ENCODE measurements at regions not wholly inside any gene's neighbourhood (a gene's known extent, or its start where the extent isn't known, plus 50 kb on each side); places are given as distances from the start of the nearest gene placed in this dataset.

DNA sequence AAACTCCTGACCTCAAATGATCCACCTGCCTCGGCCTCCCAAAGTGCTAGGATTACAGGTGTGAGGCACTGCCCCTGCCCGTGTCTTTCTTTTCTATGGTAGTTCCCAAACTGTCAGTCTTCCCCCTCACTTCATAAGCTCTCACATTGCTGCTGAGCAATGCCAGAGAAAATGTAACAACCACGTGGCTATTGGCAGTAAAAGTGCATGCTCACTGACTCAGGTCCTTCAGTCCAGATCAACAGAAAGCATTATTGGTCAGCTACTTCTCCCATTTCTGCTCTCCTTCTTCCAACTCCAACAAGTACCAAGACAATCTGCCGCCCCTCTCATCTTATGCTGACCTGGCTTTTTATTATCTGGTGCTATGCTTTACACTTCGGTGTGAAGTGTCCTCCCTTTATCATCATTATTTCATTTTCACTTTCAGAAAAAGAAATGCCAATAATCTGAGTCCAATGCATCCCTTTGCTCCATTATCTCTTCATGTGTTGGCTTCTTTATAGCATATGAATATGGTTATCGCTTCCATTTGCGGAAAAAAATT is 133.8 kb upstream of the UGT8 start:
- Histone ChIP-seq H3K36me3 (ENCODE audit: control insufficient read depth in 2 of 4, insufficient read depth in 4 of 4, low read length in 3 of 4) (no peaks in the 10 kb centered on the region), H2BK20ac (ENCODE audit: low read length) (no peak overlapping the region), H3K79me1 (ENCODE audit: low read depth, low read length) (no peaks in the 10 kb centered on the region), H2AK5ac (ENCODE audit: low read depth, low read length) (no peak overlapping the region), H3K27ac (ENCODE audit: low read depth, low read length) (no peak overlapping the region), H3K9me3 (ENCODE audit: insufficient read depth in 2 of 2, low read depth in 1 of 2, low read length in 1 of 2) (no peaks in the 10 kb centered on the region), H4K20me1 (replicated peaks in 1 of 2; ENCODE audit: control insufficient read depth in 1 of 2, insufficient read depth in 2 of 2, low read length in 2 of 2) (no peaks in the 10 kb centered on the region), H3K18ac (ENCODE audit: extremely low read depth, low read length) (no peak overlapping the region), H3K27me3 (replicated peaks in 1 of 4; ENCODE audit: control insufficient read depth in 3 of 4, extremely low read depth in 1 of 4, insufficient read depth in 3 of 4, low read length in 3 of 4) (no peaks in the 10 kb centered on the region), H2BK12ac (ENCODE audit: low read depth, low read length) (no peak overlapping the region), H3K4me2 (ENCODE audit: insufficient read depth in 1 of 2, low read depth in 2 of 2, low read length in 2 of 2) (no peak overlapping the region), H3K9ac (replicated peaks in 1 of 4; ENCODE audit: extremely low read depth in 1 of 4, low read depth in 3 of 4, low read length in 3 of 4) (no peak overlapping the region), H4K5ac (ENCODE audit: insufficient read length, low read depth, low read length) (no peak overlapping the region), H3K4me3 (ENCODE audit: extremely low read depth in 1 of 4, insufficient read depth in 2 of 4, low read depth in 3 of 4, low read length in 4 of 4) (no peak overlapping the region), H2BK15ac (ENCODE audit: low read length) (no peak overlapping the region), H2BK5ac (ENCODE audit: low read depth, low read length) (no peak overlapping the region), H2BK120ac (replicated peaks; ENCODE audit: low read depth, low read length) (no peak overlapping the region), H3K23me2 (ENCODE audit: low read depth, low read length) (no peaks in the 10 kb centered on the region), H3K4ac (replicated peaks; ENCODE audit: insufficient read length, low read depth, low read length) (no peak overlapping the region), H3K4me1 (replicated peaks in 1 of 4; ENCODE audit: control insufficient read depth in 3 of 4, insufficient read depth in 4 of 4, low read length in 3 of 4) (no peaks in the 10 kb centered on the region; a peak in 1 of 7 replicates), H4K91ac (replicated peaks; ENCODE audit: insufficient read length, low read length) (no peak overlapping the region), H3K56ac (replicated peaks; ENCODE audit: insufficient read length, low read depth, low read length) (no peak overlapping the region), H3K79me2 (ENCODE audit: control insufficient read depth in 1 of 2, insufficient read depth in 2 of 2, low read length in 2 of 2) (no peaks in the 10 kb centered on the region), H4K8ac (ENCODE audit: extremely low read depth, insufficient read depth, low read length) (no peak overlapping the region), H3K14ac (ENCODE audit: insufficient read length) (no peak overlapping the region), H3K23ac (ENCODE audit: insufficient read length) (no peak overlapping the region), H2AFZ (ENCODE audit: low read length) (no peak overlapping the region)
- WGBS, 2 experiments (ENCODE audit: extremely low coverage in 1 of 2, insufficient coverage in 1 of 2, insufficient read length in 1 of 2, insufficient replicate concordance in 2 of 2, low coverage in 1 of 2, low lambda C conversion rate in 2 of 2, missing lambda C conversion rate in 1 of 2): 74% methylated on average over 7 of the region's 7 CpGs; no CpG with 5 or more reads in 1 of the 2 experiments
- no peak for DNase-seq (ENCODE audit: low read depth in 1 of 2, low spot score in 2 of 2)
- POLR2A ChIA-PET (ENCODE audit: partially characterized antibody): no interaction called here
- TF ChIP-seq KDM5A (IDR thresholded peaks at IDR 0.05; ENCODE audit: low read length): no peak
- TF ChIP-seq CTBP2 (IDR thresholded peaks at IDR 0.05; ENCODE audit: borderline replicate concordance, insufficient read depth, insufficient read length, low read length): no peak
- TF ChIP-seq MAFK (IDR thresholded peaks at IDR 0.05; ENCODE audit: low read depth, low read length): no peak
- no peak for FAIRE-seq
- CTCF ChIA-PET (ENCODE audit: partially characterized antibody): interaction anchor here (0.9 kb wide), 1 partner anchor 10 kb away, joined by 3 read pairs; no protein-coding TSS in a partner anchor

Data from H1 (cell line).